HG02973 (cell line): ENCODE measurements at regions not wholly inside any gene's neighbourhood (a gene's known extent, or its start where the extent isn't known, plus 50 kb on each side); places are given as distances from the start of the nearest gene placed in this dataset.

ENCODE experiments used
- ATAC-seq: cut with Tn5 transposase; IDR thresholded peaks from one replicate; pipeline ENCODE4 v1.9.1; 2021; ENCODE audit warnings: moderate library complexity; ENCODE audit not compliant: unreplicated experiment

- ATAC-seq: no peak
Measured at GRCh38 chr15:70355275-70355795, 257.6 kb upstream of the TLE3 start.

- ATAC-seq: no peak
Measured at GRCh38 chr15:70354346-70354905, 256.7 kb upstream of the TLE3 start.

GRCh38 chr15:70353606-70354345 is 256.1 kb upstream of the TLE3 start:
- ATAC-seq: no peak

DNA sequence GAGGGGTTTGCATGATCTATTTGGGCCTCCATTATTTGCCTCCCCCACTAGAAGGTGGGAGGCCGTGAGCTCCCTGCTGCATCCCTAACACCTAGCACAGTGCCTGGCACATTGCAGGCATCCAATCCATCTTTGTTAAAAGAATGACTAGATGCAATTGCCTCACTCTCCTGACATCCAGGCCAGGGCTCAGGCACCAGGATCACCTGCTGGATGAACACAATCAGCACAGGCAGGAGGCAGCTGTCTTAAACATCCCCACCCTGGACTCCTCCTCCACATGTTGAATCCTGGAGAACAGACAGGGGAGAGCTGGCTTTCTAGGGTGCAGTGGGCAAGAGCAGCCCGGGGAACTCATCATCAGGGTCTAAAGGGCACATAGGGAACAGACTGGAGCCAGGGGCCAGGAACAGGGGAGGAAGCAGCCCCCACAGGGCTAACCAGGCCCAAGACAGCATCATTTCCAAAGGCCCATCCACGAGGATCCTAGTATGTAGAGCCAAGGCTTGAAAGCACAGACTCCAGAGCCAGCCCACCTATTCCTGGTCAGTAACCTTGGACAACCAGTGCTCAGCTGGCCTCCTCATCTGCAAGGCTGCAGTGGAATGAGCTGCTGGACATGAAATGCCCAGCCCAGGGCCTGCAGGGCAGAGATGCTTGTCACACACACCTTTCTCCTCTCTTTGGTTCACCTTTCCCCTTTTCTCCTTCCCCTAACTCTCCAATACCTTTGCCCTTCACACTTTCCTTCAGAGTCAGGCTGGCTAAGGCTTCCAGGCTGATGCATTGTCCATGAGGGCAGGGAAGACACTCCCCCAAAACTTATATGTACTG is 254.4 kb upstream of the TLE3 start:
- no peak for ATAC-seq

DNA sequence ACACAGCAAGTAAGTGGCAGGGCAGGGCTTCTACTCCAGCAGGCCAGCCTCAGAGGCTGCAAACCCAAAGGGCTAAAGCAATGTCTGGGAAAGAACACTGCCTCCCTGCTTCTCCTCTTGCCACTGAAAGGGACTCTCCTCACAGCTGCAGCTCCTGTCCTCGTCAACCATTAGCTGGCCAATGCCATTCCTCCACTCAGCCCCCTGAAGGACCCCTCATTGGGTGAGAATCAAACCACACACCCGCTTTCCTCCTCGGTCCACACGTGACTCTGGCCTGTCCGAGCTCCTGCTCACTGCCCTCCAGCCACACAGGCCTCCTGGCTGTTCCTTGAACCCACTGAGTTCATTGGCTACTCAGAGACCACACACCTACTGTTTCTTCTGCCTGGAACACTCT is 253.7 kb upstream of the TLE3 start:
- no peak for ATAC-seq

GRCh38 chr15:70348581-70349344 is 251.0 kb upstream of the TLE3 start:
- ATAC-seq: no peak

DNA sequence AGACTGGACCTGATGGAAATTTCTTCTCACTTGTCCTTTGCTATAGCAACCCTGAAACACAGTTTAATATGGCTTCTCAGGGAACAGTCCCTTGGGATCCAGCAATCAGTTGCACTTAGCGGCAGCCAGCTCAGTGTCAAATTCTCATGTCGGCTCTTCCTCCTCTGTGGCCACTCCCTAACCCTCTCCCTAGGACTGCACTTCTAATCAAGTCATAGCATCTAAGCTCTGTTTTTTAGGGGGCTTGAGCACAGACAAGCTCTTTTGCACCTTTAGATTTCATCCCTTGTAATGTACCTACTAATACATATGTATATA is 250.5 kb upstream of the TLE3 start:
- no peak for ATAC-seq

- no peak for ATAC-seq
Measured at GRCh38 chr15:70347321-70348225, 249.9 kb upstream of the TLE3 start.

GRCh38 chr15:70345251-70346019 is 247.7 kb upstream of the TLE3 start:
- ATAC-seq: no peak

DNA sequence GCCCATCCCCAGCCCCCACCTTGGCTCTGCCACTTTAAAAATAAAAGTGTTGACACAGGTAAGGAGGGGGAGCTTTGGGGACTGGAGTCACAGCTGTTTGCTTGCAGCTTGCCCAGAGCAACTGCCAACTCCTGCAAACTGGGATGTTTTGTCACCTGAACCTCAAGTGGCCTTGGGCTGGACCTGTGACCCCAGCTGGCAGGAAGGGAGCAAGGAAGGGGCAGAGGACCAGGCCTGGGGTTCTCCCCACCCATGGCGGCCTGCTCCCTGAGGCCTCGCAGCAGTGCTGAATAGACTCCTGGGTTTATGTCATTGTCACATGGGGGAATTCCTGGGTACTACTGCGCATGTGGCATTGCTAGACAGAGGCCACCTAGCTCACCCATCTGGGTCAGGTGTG is 246.9 kb upstream of the TLE3 start:
- ATAC-seq: no peak

DNA sequence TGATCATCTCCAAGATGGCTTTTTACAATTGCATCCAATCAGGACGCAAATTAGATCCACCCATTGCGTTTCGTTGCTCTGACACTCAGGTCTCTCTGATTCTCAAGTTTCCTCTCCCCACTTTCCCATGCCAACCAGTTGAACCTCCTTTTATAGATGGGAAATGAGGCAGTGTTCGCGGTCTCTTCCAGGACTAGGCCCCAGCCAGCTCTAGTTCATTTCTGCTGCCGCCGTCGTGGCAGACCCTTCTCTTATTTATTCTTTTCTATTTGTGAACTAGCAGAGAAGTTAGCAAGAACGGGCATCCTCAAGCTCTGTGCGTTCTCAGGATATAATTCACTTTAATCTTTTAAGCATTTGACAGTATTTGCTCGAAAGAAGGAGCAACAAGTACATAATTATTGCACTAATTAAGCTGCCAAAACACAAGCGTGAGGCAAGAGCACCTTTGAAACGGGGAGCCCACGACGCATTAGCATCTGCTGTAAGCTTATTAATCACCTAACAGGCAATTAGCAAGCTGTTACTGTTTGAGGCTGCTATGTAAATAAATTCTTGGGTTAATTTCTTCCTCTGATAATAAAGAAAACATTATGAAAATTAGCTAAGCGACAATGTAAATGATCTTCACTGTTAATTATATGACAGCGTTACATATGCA is 246.4 kb upstream of the TLE3 start:
- ATAC-seq: no peak

GRCh38 chr15:70342554-70343548 is 245.1 kb upstream of the TLE3 start:
- no peak for ATAC-seq

- no peak for ATAC-seq
Measured at GRCh38 chr15:70342141-70342540, 244.4 kb upstream of the TLE3 start.

- no peak for ATAC-seq
Measured at GRCh38 chr15:70341566-70341965, 243.8 kb upstream of the TLE3 start.

- no peak for ATAC-seq
Measured at GRCh38 chr15:70340494-70340870, 242.8 kb upstream of the TLE3 start.

- ATAC-seq: no peak
Measured at GRCh38 chr15:70339571-70340493, 242.1 kb upstream of the TLE3 start.
